Gastroesophageal sphincter (tissue), 4 donors: ENCODE measurements at regions not wholly inside any gene's neighbourhood (a gene's known extent, or its start where the extent isn't known, plus 50 kb on each side); places are given as distances from the start of the nearest gene placed in this dataset.

Source experiments
- ATAC-seq: fragments of 150-250 bp; one replicate; pipeline ENCODE4 v1.9.1; 2016; ENCODE audit warnings: mild to moderate bottlenecking, moderate library complexity
- H3K27ac ChIP-seq, 4 donors: fragments of 200-600 bp; sonication (generic) in 3 of 4; 1 replicate in 3 of 4; 2 replicates in 1 of 4; pipeline ENCODE4 v1.5.1; 2016 to 2019
- H3K27me3 ChIP-seq: fragments of 200-600 bp; sonication (generic); one replicate; pipeline ENCODE4 v1.5.1; 2019
- H3K36me3 ChIP-seq, 2 donors: fragments of 200-600 bp; sonication (generic); one replicate each; pipeline ENCODE4 v1.5.1; 2019; ENCODE audit warnings: control low read depth in 1 of 2
- H3K4me1 ChIP-seq, 3 donors: fragments of 200-600 bp; sonication (generic); 1 replicate in 2 of 3; 2 replicates in 1 of 3; pipeline ENCODE4 v1.5.1; 2016 to 2019; ENCODE audit warnings: control low read depth in 2 of 3
- H3K4me3 ChIP-seq, 2 donors: fragments of 200-600 bp; sonication (generic); one replicate each; pipeline ENCODE4 v1.5.1; 2019; ENCODE audit warnings: mild to moderate bottlenecking in 1 of 2, moderate library complexity in 1 of 2
- H3K9me3 ChIP-seq, 3 donors: fragments of 200-600 bp; sonication (generic); one replicate each; pipeline ENCODE4 v1.5.1; 2017 to 2019; ENCODE audit warnings: control low read depth in 2 of 3
- EP300 ChIP-seq: sonication (generic); formaldehyde crosslinking; IDR thresholded peaks from one replicate; pipeline ENCODE4 v1.6.1; 2017; ENCODE audit warnings: antibody characterized with exemption, mild to moderate bottlenecking
- POLR2A ChIP-seq, 2 donors: fragments of 450-650 bp; IDR thresholded peaks; one replicate each; pipeline ENCODE4 v1.6.1; 2017; ENCODE audit warnings: antibody characterized with exemption in 2 of 2, mild to moderate bottlenecking in 2 of 2, moderate library complexity in 1 of 2
- POLR2AphosphoS5 ChIP-seq: sonication (generic); formaldehyde crosslinking; IDR thresholded peaks from one replicate; pipeline ENCODE4 v1.6.1; 2017; ENCODE audit warnings: antibody characterized with exemption
- WGBS, 2 donors: methylation state at CpG; one replicate each; pipeline ENCODE4 v1.1.5; 2018; ENCODE audit warnings: low coverage in 1 of 2; 5-methylcytosine and 5-hydroxymethylcytosine counted together
- TF ChIP-seq, protein P1 (sequence below), 4 experiments: fragments of 200-600 bp in 2 of 4; fragments of 450-650 bp in 2 of 4; sonication (generic) in 1 of 4; IDR thresholded peaks; one replicate each; pipeline ENCODE4 v1.5.1; 2017 to 2019; ENCODE audit warnings: antibody characterized with exemption in 4 of 4, mild to moderate bottlenecking in 2 of 4, moderate library complexity in 2 of 4

DNA sequence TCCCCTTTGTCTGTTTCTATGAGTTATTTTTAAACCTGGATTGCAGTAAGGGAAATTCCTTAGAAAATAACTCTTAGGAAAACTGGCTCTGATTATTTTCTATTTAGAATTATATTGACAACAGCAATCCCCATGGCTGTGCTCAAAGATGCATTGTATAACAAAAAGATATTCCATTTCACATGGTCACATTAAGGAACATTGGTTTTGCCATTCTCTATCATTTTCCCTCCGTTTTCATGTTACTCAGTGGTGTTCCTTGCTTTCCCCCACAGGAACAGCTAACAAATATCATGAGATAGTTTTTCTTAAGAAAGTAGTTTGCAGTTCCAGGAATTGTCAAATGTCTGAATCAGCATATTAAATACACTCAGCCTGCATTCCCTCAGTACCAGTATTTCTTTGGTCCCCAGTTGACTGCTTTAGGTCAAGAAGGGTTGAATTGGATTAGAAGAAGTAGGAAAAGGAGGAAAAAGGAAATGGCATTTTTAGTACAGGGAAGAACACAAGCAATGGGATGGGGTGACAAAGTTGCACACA lies 436.7 kb downstream of the TNS3 start:
- TF ChIP-seq POLR2A (IDR thresholded peaks at IDR 0.05): no peak
- TF ChIP-seq, protein P1, sequence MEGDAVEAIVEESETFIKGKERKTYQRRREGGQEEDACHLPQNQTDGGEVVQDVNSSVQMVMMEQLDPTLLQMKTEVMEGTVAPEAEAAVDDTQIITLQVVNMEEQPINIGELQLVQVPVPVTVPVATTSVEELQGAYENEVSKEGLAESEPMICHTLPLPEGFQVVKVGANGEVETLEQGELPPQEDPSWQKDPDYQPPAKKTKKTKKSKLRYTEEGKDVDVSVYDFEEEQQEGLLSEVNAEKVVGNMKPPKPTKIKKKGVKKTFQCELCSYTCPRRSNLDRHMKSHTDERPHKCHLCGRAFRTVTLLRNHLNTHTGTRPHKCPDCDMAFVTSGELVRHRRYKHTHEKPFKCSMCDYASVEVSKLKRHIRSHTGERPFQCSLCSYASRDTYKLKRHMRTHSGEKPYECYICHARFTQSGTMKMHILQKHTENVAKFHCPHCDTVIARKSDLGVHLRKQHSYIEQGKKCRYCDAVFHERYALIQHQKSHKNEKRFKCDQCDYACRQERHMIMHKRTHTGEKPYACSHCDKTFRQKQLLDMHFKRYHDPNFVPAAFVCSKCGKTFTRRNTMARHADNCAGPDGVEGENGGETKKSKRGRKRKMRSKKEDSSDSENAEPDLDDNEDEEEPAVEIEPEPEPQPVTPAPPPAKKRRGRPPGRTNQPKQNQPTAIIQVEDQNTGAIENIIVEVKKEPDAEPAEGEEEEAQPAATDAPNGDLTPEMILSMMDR (IDR thresholded peaks at IDR 0.05): no peak
- no peak for TF ChIP-seq EP300
- TF ChIP-seq POLR2AphosphoS5: no peak
- H3K4me3 ChIP-seq: no peak overlapping the region
- no peak for ATAC-seq
- H3K27me3 ChIP-seq: no peaks in the 10 kb centered on the region
- H3K36me3 ChIP-seq: no peaks in the 10 kb centered on the region
- H3K4me1 ChIP-seq: peaks cover 0 to 23% (median 0%) of the 10 kb centered on the region in 3 donors
- no peak overlapping the region for H3K27ac ChIP-seq
- WGBS, 2 donors: 64 to 70% methylated on average over 1 of the region's 1 CpG
- no peaks in the 10 kb centered on the region for H3K9me3 ChIP-seq

DNA sequence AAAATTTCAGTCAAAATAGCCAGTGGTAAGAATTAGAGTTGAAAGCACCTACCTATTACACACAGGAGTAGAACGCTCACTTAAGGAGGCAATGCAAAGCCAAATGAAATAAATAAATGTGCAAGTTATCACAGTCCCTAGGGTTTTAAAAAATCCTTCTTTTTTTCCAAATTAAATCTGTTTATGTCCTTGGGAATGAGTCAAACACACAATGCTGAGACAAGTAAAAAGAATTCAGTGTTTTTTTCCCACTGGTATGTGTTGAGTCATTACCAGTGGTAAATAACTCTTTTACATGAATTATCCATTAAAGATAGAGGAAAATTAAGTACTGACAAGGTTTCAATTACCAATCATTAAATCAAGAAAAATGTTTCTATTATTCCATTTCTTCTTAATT lies 438.6 kb downstream of the TNS3 start:
- Histone ChIP-seq H3K27me3 (no peaks in the 10 kb centered on the region), H3K27ac (no peak overlapping the region), H3K9me3 (no peaks in the 10 kb centered on the region), H3K4me3 (no peak overlapping the region), H3K36me3 (no peaks in the 10 kb centered on the region), H3K4me1 (peaks cover 0 to 12% (median 0%) of the 10 kb centered on the region in 3 donors)
- ATAC-seq: no peak
- WGBS, 2 donors: 77% methylated on average over 1 of the region's 1 CpG; no CpG with 5 or more reads in 1 of the 2 donors
- TF ChIP-seq POLR2A (IDR thresholded peaks at IDR 0.05): no peak
- no peak for TF ChIP-seq EP300
- TF ChIP-seq POLR2AphosphoS5: no peak
- TF ChIP-seq, protein P1 (IDR thresholded peaks at IDR 0.05): no peak

DNA sequence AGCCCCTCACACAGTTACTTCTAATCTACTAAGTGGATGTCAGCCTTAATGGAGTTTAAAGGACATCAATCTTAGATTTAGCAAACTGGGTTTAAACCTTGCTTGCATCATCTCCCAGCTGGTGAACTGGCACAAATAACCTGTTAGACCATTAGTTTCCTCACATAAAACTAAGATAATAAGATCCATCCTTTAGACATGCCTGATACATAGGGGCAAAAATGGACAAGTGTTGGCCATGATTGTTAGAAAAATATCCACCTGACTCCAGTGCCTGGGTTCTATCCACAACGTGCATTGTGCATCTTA lies 439.1 kb downstream of the TNS3 start:
- no peak for ATAC-seq
- TF ChIP-seq, protein P1 (IDR thresholded peaks at IDR 0.05): no peak
- TF ChIP-seq POLR2A (IDR thresholded peaks at IDR 0.05): no peak
- TF ChIP-seq EP300: no peak
- no peak for TF ChIP-seq POLR2AphosphoS5
- H3K27me3 ChIP-seq: no peaks in the 10 kb centered on the region
- no peak overlapping the region for H3K27ac ChIP-seq
- WGBS, 2 donors: 71% methylated on average over 1 of the region's 1 CpG; no CpG with 5 or more reads in 1 of the 2 donors
- H3K4me1 ChIP-seq: peaks cover 0 to 7% (median 0%) of the 10 kb centered on the region in 3 donors
- no peak overlapping the region for H3K4me3 ChIP-seq
- no peaks in the 10 kb centered on the region for H3K9me3 ChIP-seq
- no peaks in the 10 kb centered on the region for H3K36me3 ChIP-seq

DNA sequence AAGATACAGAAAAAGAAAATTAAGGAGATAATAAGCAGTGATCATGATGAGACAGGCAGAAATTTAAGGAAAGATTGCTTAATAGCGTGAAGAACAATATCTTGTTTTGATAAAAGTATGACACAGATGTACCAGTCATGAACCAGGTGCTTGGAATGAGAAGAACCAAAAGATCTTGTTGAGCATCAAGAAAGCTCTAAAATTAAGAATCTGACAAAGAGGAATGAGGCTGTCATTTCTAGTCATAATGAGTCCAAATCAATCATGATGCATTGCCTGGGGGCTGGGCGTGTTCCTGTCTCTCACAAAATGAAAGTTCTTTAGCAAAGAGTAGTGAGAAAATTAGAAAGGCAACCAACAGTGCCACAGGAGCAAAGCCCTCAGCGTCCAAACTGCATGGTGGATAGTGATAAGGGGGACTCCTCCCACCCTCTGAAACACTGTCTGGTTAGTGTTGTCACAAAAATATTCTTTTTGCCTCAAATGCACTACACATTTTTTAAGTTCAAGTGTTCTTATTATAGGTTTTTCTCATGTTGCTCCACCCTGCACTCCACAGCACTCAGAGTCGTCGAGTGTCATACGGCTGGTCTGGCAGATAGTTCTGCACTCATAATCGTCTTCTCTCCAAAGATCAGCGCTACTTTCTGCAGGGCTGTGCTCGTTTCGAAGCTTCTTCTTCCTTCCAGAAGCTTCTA lies 439.6 kb downstream of the TNS3 start:
- H3K9me3 ChIP-seq: no peaks in the 10 kb centered on the region
- peaks cover 0 to 3% (median 0%) of the 10 kb centered on the region in 3 donors for H3K4me1 ChIP-seq
- H3K36me3 ChIP-seq: no peaks in the 10 kb centered on the region
- no peak overlapping the region for H3K27ac ChIP-seq
- no peak for ATAC-seq
- H3K4me3 ChIP-seq: no peak overlapping the region
- TF ChIP-seq POLR2AphosphoS5 (no peak), EP300 (no peak), POLR2A (IDR thresholded peaks at IDR 0.05) (no peak)
- TF ChIP-seq, protein P1 (IDR thresholded peaks at IDR 0.05): no peak
- WGBS, 2 donors: 83 to 89% methylated on average over 10 of the region's 10 CpGs
- no peaks in the 10 kb centered on the region for H3K27me3 ChIP-seq

DNA sequence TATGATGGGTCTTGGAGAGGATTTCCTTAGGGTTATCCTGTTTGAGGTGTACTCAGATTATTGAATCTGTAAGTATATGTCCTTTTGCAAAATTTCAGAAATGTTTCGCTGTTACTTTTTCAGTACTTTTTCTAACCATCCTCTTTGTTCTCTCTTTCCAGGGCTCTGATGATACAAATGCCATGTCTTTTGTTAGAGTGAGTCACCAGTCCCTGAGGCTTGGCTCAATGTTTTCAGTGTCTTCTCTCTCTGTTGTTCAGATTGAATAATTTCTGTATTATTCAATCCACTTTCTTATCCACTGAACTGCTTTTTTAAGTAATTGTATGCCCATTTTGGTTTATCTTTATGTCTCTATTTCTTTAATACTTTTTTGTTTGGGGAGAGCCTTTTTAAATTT lies 449.4 kb downstream of the TNS3 start:
- no peaks in the 10 kb centered on the region for H3K4me1 ChIP-seq
- no peak for ATAC-seq
- no peaks in the 10 kb centered on the region for H3K9me3 ChIP-seq
- H3K27ac ChIP-seq: no peak overlapping the region
- TF ChIP-seq POLR2AphosphoS5 (no peak), POLR2A (IDR thresholded peaks at IDR 0.05) (no peak)
- H3K27me3 ChIP-seq: no peaks in the 10 kb centered on the region
- 91 to 100% methylated on average over 1 of the region's 1 CpG for WGBS, 2 donors
- no peaks in the 10 kb centered on the region for H3K36me3 ChIP-seq
- no peak overlapping the region for H3K4me3 ChIP-seq
